Naive thymus-derived CD4-positive, alpha-beta T cell (primary cell): ENCODE measurements at regions not wholly inside any gene's neighbourhood (a gene's known extent, or its start where the extent isn't known, plus 50 kb on each side); places are given as distances from the start of the nearest gene placed in this dataset.

Experiments used
- ATAC-seq: fragments of 150-1000 bp; cut with Tn5 transposase; 2 replicates; pipeline ENCODE4 v1.10.0; 2021; ENCODE audit warnings: mild to moderate bottlenecking, moderate library complexity
- CTCF ChIA-PET: fragments of 350-600 bp; sonication (Branson Sonifier 250); formaldehyde crosslinking; loops from one replicate; lab custom pipeline; 2021; ENCODE audit warnings: antibody characterized with exemption; lab: Charles Lee
- POLR2A ChIA-PET: fragments of 350-600 bp; sonication (Branson Sonifier 250); formaldehyde crosslinking; loops from one replicate; lab custom pipeline; 2021; ENCODE audit warnings: antibody characterized with exemption, inconsistent platforms; lab: Charles Lee
- DNase-seq, 9 donors: peaks; one replicate each; pipeline versions ENCODE4 v3.0.0 to v3.0.0-alpha.2; 2020 to 2022; ENCODE audit warnings: mixed read lengths in 1 of 9
- H3K27ac ChIP-seq: one replicate; pipeline ENCODE4 v1.7.0; 2013; ENCODE audit warnings: mild to moderate bottlenecking, low read depth, low read length, moderate library complexity
- H3K27me3 ChIP-seq, 2 donors: one replicate each; pipeline ENCODE4 v1.7.0; 2013; ENCODE audit warnings: low read length in 2 of 2, mild to moderate bottlenecking in 2 of 2, moderate library complexity in 2 of 2; ENCODE audit not compliant: control insufficient read depth in 2 of 2, insufficient read depth in 2 of 2
- H3K36me3 ChIP-seq, 3 experiments: 1 replicate in 2 of 3; 2 replicates in 1 of 3; pipeline ENCODE4 v1.7.0; 2013; ENCODE audit warnings: low read length in 3 of 3, mild to moderate bottlenecking in 3 of 3, moderate library complexity in 1 of 3; ENCODE audit not compliant: insufficient read depth in 3 of 3, control insufficient read depth in 2 of 3
- H3K4me1 ChIP-seq, 2 donors: one replicate each; pipeline ENCODE4 v1.7.0; 2013; ENCODE audit warnings: low read length in 2 of 2, mild to moderate bottlenecking in 2 of 2, moderate library complexity in 1 of 2; ENCODE audit not compliant: control insufficient read depth in 2 of 2, insufficient read depth in 2 of 2
- H3K4me3 ChIP-seq: 2 replicates; pipeline ENCODE4 v1.7.0; 2013; ENCODE audit warnings: mild to moderate bottlenecking, low read length
- H3K9me3 ChIP-seq, 3 experiments: 1 replicate in 2 of 3; 2 replicates in 1 of 3; pipeline ENCODE4 v1.7.0; 2013; ENCODE audit warnings: low read length in 3 of 3; ENCODE audit not compliant: control insufficient read depth in 2 of 3
- H3K27ac Mint-ChIP-seq, 9 donors: one replicate each; pipeline ENCODE4 v1.8.0; 2020 to 2022; ENCODE audit warnings: mixed read lengths in 9 of 9, mild to moderate bottlenecking in 8 of 9, moderate library complexity in 5 of 9, inconsistent platforms in 2 of 9
- H3K27me3 Mint-ChIP-seq, 5 donors: one replicate each; pipeline ENCODE4 v1.8.0; 2021 to 2022; ENCODE audit warnings: mixed read lengths in 5 of 5, mild to moderate bottlenecking in 1 of 5
- H3K36me3 Mint-ChIP-seq, 5 donors: one replicate each; pipeline ENCODE4 v1.8.0; 2020 to 2022; ENCODE audit warnings: mixed read lengths in 5 of 5, mild to moderate bottlenecking in 3 of 5, inconsistent platforms in 1 of 5
- H3K4me1 Mint-ChIP-seq, 7 donors: one replicate each; pipeline ENCODE4 v1.8.0; 2020 to 2022; ENCODE audit warnings: mixed read lengths in 7 of 7, mild to moderate bottlenecking in 3 of 7, inconsistent platforms in 1 of 7
- H3K4me3 Mint-ChIP-seq, 10 donors: one replicate each; pipeline ENCODE4 v1.8.0; 2020 to 2022; ENCODE audit warnings: mild to moderate bottlenecking in 10 of 10, mixed read lengths in 10 of 10, moderate library complexity in 6 of 10, inconsistent platforms in 2 of 10
- H3K9me3 Mint-ChIP-seq, 11 donors: one replicate each; pipeline ENCODE4 v1.8.0; 2020 to 2022; ENCODE audit warnings: mixed read lengths in 11 of 11, mild to moderate bottlenecking in 4 of 11, inconsistent platforms in 1 of 11, moderate library complexity in 1 of 11
- intact Hi-C, 2 donors: fragments of 100-400 bp; cut with micrococcal nuclease; formaldehyde crosslinking; loops; one replicate each; pipeline ENCODE4 v1.15.1; 2023

GRCh38 chr5:174326372-174326771 is 280.9 kb downstream of the NSG2 start:
- CTCF ChIA-PET: no interaction called here
- no peaks in the 10 kb centered on the region for H3K36me3 Mint-ChIP-seq

GRCh38 chr5:174327317-174327864 is 281.9 kb downstream of the NSG2 start:
- Mint-ChIP-seq H3K27me3 (peaks cover 0 to 50% (median 29%) of the 10 kb centered on the region in 5 donors), H3K9me3 (peaks cover 0 to 4% (median 0%) of the 10 kb centered on the region in 11 donors), H3K36me3 (no peaks in the 10 kb centered on the region), H3K4me3 (no peak overlapping the region), H3K27ac (no peak overlapping the region), H3K4me1 (peaks cover 0 to 2% (median 0%) of the 10 kb centered on the region in 7 donors)
- intact Hi-C loops: no loop called here
- CTCF ChIA-PET: no interaction called here
- Histone ChIP-seq H3K4me1 (no peaks in the 10 kb centered on the region), H3K27ac (no peak overlapping the region), H3K9me3 (no peaks in the 10 kb centered on the region), H3K4me3 (no peak overlapping the region), H3K36me3 (no peaks in the 10 kb centered on the region), H3K27me3 (no peaks in the 10 kb centered on the region)
- DNase-seq (peak in 3 of 9 donors; percentile 5 to 43 (median 18)), ATAC-seq (peak; percentile 31)
- POLR2A ChIA-PET: no interaction called here

More at GRCh38 chr5:174326372-174326771, 280.9 kb downstream of the NSG2 start:
- peaks cover 0 to 2% (median 0%) of the 10 kb centered on the region in 7 donors for H3K4me1 Mint-ChIP-seq
- H3K27ac ChIP-seq: no peak overlapping the region
- no peaks in the 10 kb centered on the region for H3K27me3 ChIP-seq
- POLR2A ChIA-PET: no interaction called here
- no peak overlapping the region for H3K27ac Mint-ChIP-seq
- no peaks in the 10 kb centered on the region for H3K36me3 ChIP-seq
- H3K27me3 Mint-ChIP-seq: peaks cover 0 to 56% (median 28%) of the 10 kb centered on the region in 5 donors
- no peak for DNase-seq
- ATAC-seq: no peak
- intact Hi-C loops: no loop called here
- peaks cover 0 to 3% (median 0%) of the 10 kb centered on the region in 11 donors for H3K9me3 Mint-ChIP-seq
- no peak overlapping the region for H3K4me3 Mint-ChIP-seq
- H3K9me3 ChIP-seq: no peaks in the 10 kb centered on the region
- no peaks in the 10 kb centered on the region for H3K4me1 ChIP-seq
- no peak overlapping the region for H3K4me3 ChIP-seq

- H3K4me3 ChIP-seq: no peak overlapping the region
- no peak for DNase-seq
- H3K36me3 ChIP-seq: no peaks in the 10 kb centered on the region
- no peak for ATAC-seq
- ChIA-PET POLR2A (no interaction called here), CTCF (no interaction called here)
- Mint-ChIP-seq H3K27me3 (peaks cover 0 to 45% (median 25%) of the 10 kb centered on the region in 5 donors), H3K4me1 (peaks cover 0 to 2% (median 0%) of the 10 kb centered on the region in 7 donors), H3K9me3 (peaks cover 0 to 4% (median 0%) of the 10 kb centered on the region in 11 donors), H3K27ac (no peak overlapping the region), H3K4me3 (no peak overlapping the region), H3K36me3 (no peaks in the 10 kb centered on the region)
- no peaks in the 10 kb centered on the region for H3K27me3 ChIP-seq
- H3K27ac ChIP-seq: no peak overlapping the region
- no peaks in the 10 kb centered on the region for H3K9me3 ChIP-seq
- no peaks in the 10 kb centered on the region for H3K4me1 ChIP-seq
- intact Hi-C loops: no loop called here
Observed at GRCh38 chr5:174327896-174328295, 282.4 kb downstream of the NSG2 start.

GRCh38 chr5:174328631-174329299 is 283.3 kb downstream of the NSG2 start:
- no peaks in the 10 kb centered on the region for H3K9me3 ChIP-seq
- no peak overlapping the region for H3K27ac Mint-ChIP-seq
- no peak overlapping the region for H3K4me3 Mint-ChIP-seq
- DNase-seq: no peak
- intact Hi-C loops: no loop called here
- no peaks in the 10 kb centered on the region for H3K36me3 ChIP-seq
- peaks cover 0 to 4% (median 0%) of the 10 kb centered on the region in 11 donors for H3K9me3 Mint-ChIP-seq
- ATAC-seq: no peak
- peaks cover 0 to 40% (median 24%) of the 10 kb centered on the region in 5 donors for H3K27me3 Mint-ChIP-seq
- CTCF ChIA-PET: no interaction called here
- H3K36me3 Mint-ChIP-seq: no peaks in the 10 kb centered on the region
- peaks cover 0 to 2% (median 0%) of the 10 kb centered on the region in 7 donors for H3K4me1 Mint-ChIP-seq
- no peak overlapping the region for H3K4me3 ChIP-seq
- POLR2A ChIA-PET: no interaction called here
- H3K27me3 ChIP-seq: no peaks in the 10 kb centered on the region
- H3K4me1 ChIP-seq: no peaks in the 10 kb centered on the region
- no peak overlapping the region for H3K27ac ChIP-seq

DNA sequence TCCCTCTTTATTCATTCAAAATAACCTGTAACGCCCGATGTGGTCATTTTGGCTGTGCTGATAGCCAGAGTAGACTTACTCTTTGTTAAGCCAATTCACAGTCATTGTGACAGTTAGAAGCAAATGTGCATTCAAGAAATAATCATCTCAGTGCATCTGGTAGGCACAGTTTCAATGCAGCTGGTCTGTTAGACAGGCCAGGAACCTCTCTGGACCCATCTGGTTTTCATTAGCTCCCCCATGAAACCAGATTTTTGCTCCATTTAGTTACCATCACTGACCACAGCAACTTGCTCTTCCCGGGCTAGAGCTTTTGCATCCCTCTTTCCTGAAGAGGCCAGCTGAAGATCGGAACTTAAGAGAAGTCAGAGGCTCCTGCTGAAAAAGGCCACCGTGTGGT is 284.2 kb downstream of the NSG2 start:
- H3K9me3 ChIP-seq: no peaks in the 10 kb centered on the region
- ChIA-PET CTCF (no interaction called here), POLR2A (no interaction called here)
- H3K4me1 Mint-ChIP-seq: peaks cover 0 to 2% (median 0%) of the 10 kb centered on the region in 7 donors
- H3K9me3 Mint-ChIP-seq: peaks cover 0 to 4% (median 0%) of the 10 kb centered on the region in 11 donors
- H3K27me3 Mint-ChIP-seq: peaks cover 0 to 35% (median 18%) of the 10 kb centered on the region in 5 donors
- H3K27ac ChIP-seq: no peak overlapping the region
- intact Hi-C loops: no loop called here
- no peak overlapping the region for H3K4me3 ChIP-seq
- ATAC-seq (no peak), DNase-seq (no peak)
- H3K36me3 Mint-ChIP-seq: no peaks in the 10 kb centered on the region
- no peaks in the 10 kb centered on the region for H3K4me1 ChIP-seq
- H3K36me3 ChIP-seq: no peaks in the 10 kb centered on the region
- H3K27ac Mint-ChIP-seq: no peak overlapping the region
- no peaks in the 10 kb centered on the region for H3K27me3 ChIP-seq
- H3K4me3 Mint-ChIP-seq: no peak overlapping the region

GRCh38 chr5:174335682-174336364 is 290.3 kb downstream of the NSG2 start:
- POLR2A ChIA-PET: no interaction called here
- Histone ChIP-seq H3K4me1 (no peaks in the 10 kb centered on the region), H3K4me3 (no peak overlapping the region), H3K27me3 (no peaks in the 10 kb centered on the region), H3K27ac (no peak overlapping the region), H3K36me3 (no peaks in the 10 kb centered on the region), H3K9me3 (no peaks in the 10 kb centered on the region)
- peaks cover 10 to 42% (median 21%) of the 10 kb centered on the region in 5 donors for H3K27me3 Mint-ChIP-seq
- no peak overlapping the region for H3K27ac Mint-ChIP-seq
- intact Hi-C loops: no loop called here
- DNase-seq (no peak), ATAC-seq (no peak)
- no peak overlapping the region for H3K4me3 Mint-ChIP-seq
- H3K4me1 Mint-ChIP-seq: no peaks in the 10 kb centered on the region
- CTCF ChIA-PET: no interaction called here
- H3K9me3 Mint-ChIP-seq: peaks cover 0 to 7% (median 0%) of the 10 kb centered on the region in 11 donors
- H3K36me3 Mint-ChIP-seq: no peaks in the 10 kb centered on the region
